WTC11 (cell line): ENCODE measurements at regions not wholly inside any gene's neighbourhood (a gene's known extent, or its start where the extent isn't known, plus 50 kb on each side); places are given as distances from the start of the nearest gene placed in this dataset.

ENCODE experiments used
- ATAC-seq: fragments of 200-7000 bp; cut with Tn5 transposase; 2 replicates; pipeline ENCODE4 v1.10.0; 2021; ENCODE audit warnings: mild to moderate bottlenecking, moderate library complexity
- CTCF ChIA-PET: fragments of 300-600 bp; sonication (Branson Sonifier 250); formaldehyde crosslinking; loops from one replicate; lab custom pipeline; 2021; ENCODE audit warnings: antibody characterized with exemption; lab: Charles Lee
- POLR2A ChIA-PET: fragments of 350-600 bp; sonication (Branson Sonifier 250); formaldehyde crosslinking; loops from one replicate; lab custom pipeline; 2021; ENCODE audit warnings: antibody characterized with exemption; lab: Charles Lee
- DNase-seq: peaks from one replicate; pipeline ENCODE4 v3.0.0; 2021; ENCODE audit warnings: low spot score
- H3K27ac Mint-ChIP-seq: 2 replicates; pipeline ENCODE4 v1.8.0; 2021; ENCODE audit warnings: mixed read lengths
- H3K27me3 Mint-ChIP-seq: 2 replicates; pipeline ENCODE4 v1.8.0; 2021; ENCODE audit warnings: low read depth, mild to moderate bottlenecking, moderate library complexity, mixed read lengths
- H3K36me3 Mint-ChIP-seq: 2 replicates; pipeline ENCODE4 v1.8.0; 2021; ENCODE audit warnings: mixed read lengths
- H3K4me1 Mint-ChIP-seq: 2 replicates; pipeline ENCODE4 v1.8.0; 2022; ENCODE audit warnings: mixed read lengths
- H3K4me3 Mint-ChIP-seq: 2 replicates; pipeline ENCODE4 v1.8.0; 2021; ENCODE audit warnings: mild to moderate bottlenecking, moderate library complexity, mixed read lengths
- H3K9me3 Mint-ChIP-seq: 2 replicates; pipeline ENCODE4 v1.8.0; 2021; ENCODE audit warnings: mixed read lengths
- ATF1 ChIP-seq: sonication (generic); formaldehyde crosslinking; IDR thresholded peaks from 2 replicates; pipeline ENCODE4 v1.8.1; 2023; ENCODE audit warnings: mild to moderate bottlenecking, moderate library complexity, missing genetic modification reagents
- CREB1 ChIP-seq: sonication (generic); formaldehyde crosslinking; IDR thresholded peaks from 2 replicates; pipeline ENCODE4 v1.8.0; 2023; ENCODE audit warnings: mild to moderate bottlenecking, missing genetic modification reagents
- ESRRA ChIP-seq: sonication (generic); formaldehyde crosslinking; IDR thresholded peaks from 2 replicates; pipeline ENCODE4 v1.8.1; 2022; ENCODE audit warnings: mild to moderate bottlenecking, missing genetic modification reagents, borderline replicate concordance
- FOXK1 ChIP-seq: sonication (generic); formaldehyde crosslinking; IDR thresholded peaks from 2 replicates; pipeline ENCODE4 v1.8.0; 2022; ENCODE audit warnings: mild to moderate bottlenecking, moderate library complexity, missing genetic modification reagents
- FOXP1 ChIP-seq: sonication (generic); formaldehyde crosslinking; IDR thresholded peaks from 2 replicates; pipeline ENCODE4 v1.8.0; 2022; ENCODE audit warnings: missing genetic modification reagents, mild to moderate bottlenecking, moderate library complexity, borderline replicate concordance
- IRF2 ChIP-seq: sonication (generic); formaldehyde crosslinking; IDR thresholded peaks from 2 replicates; pipeline ENCODE4 v1.8.0; 2022; ENCODE audit warnings: low read depth, missing genetic modification reagents, borderline replicate concordance
- JAZF1 ChIP-seq: fragments of 250-450 bp; sonication (Bioruptor Pico); IDR thresholded peaks from 2 replicates; pipeline ENCODE4 v1.9.0; 2021; ENCODE audit warnings: moderate library complexity, mild to moderate bottlenecking, inconsistent platforms
- MLX ChIP-seq: sonication (generic); formaldehyde crosslinking; IDR thresholded peaks from 2 replicates; pipeline ENCODE4 v1.8.1; 2023; ENCODE audit warnings: mild to moderate bottlenecking, missing genetic modification reagents, moderate library complexity
- NFYB ChIP-seq: sonication (generic); formaldehyde crosslinking; conservative IDR thresholded peaks from 2 replicates; pipeline ENCODE4 v1.8.0; 2022; ENCODE audit warnings: low read depth, missing genetic modification reagents
- TCF7 ChIP-seq: sonication (generic); formaldehyde crosslinking; IDR thresholded peaks from 2 replicates; pipeline ENCODE4 v1.8.0; 2022; ENCODE audit warnings: mild to moderate bottlenecking, low read depth, missing genetic modification reagents, moderate library complexity
- TEAD4 ChIP-seq: sonication (generic); formaldehyde crosslinking; IDR thresholded peaks from 2 replicates; pipeline ENCODE4 v1.8.0; 2022; ENCODE audit warnings: mild to moderate bottlenecking, missing genetic modification reagents
- USF2 ChIP-seq: sonication (generic); formaldehyde crosslinking; IDR thresholded peaks from 2 replicates; pipeline ENCODE4 v1.8.1; 2023; ENCODE audit warnings: mild to moderate bottlenecking, missing genetic modification reagents, moderate library complexity
- ZNF121 ChIP-seq: sonication (generic); formaldehyde crosslinking; IDR thresholded peaks from 2 replicates; pipeline ENCODE4 v1.8.0; 2023; ENCODE audit warnings: missing genetic modification reagents
- ZNF281 ChIP-seq: sonication (generic); formaldehyde crosslinking; IDR thresholded peaks from 2 replicates; pipeline ENCODE4 v1.8.0; 2023; ENCODE audit warnings: mild to moderate bottlenecking, missing genetic modification reagents
- ZNF416 ChIP-seq: fragments of 250-450 bp; sonication (Bioruptor Pico); IDR thresholded peaks from 2 replicates; pipeline ENCODE4 v1.9.0; 2021; ENCODE audit warnings: mild to moderate bottlenecking, inconsistent platforms
- ZNF671 ChIP-seq: fragments of 250-450 bp; sonication (Bioruptor Pico); IDR thresholded peaks from 2 replicates; pipeline ENCODE4 v1.8.0; 2021; ENCODE audit warnings: mild to moderate bottlenecking
- TF ChIP-seq, protein P1 (sequence below): sonication (generic); formaldehyde crosslinking; conservative IDR thresholded peaks from 2 replicates; pipeline ENCODE4 v1.8.1; 2022; ENCODE audit warnings: mild to moderate bottlenecking, missing genetic modification reagents
- TF ChIP-seq, protein P2 (sequence below): sonication (generic); formaldehyde crosslinking; IDR thresholded peaks from 2 replicates; pipeline ENCODE4 v1.8.0; 2023; ENCODE audit warnings: missing genetic modification reagents
- TF ChIP-seq, protein P3 (sequence below): sonication (generic); formaldehyde crosslinking; IDR thresholded peaks from 2 replicates; pipeline ENCODE4 v1.8.1; 2023; ENCODE audit warnings: mild to moderate bottlenecking, missing genetic modification reagents
- TF ChIP-seq, protein P4 (sequence below): sonication (generic); formaldehyde crosslinking; IDR thresholded peaks from 2 replicates; pipeline ENCODE4 v1.8.0; 2022; ENCODE audit warnings: mild to moderate bottlenecking, missing genetic modification reagents

DNA sequence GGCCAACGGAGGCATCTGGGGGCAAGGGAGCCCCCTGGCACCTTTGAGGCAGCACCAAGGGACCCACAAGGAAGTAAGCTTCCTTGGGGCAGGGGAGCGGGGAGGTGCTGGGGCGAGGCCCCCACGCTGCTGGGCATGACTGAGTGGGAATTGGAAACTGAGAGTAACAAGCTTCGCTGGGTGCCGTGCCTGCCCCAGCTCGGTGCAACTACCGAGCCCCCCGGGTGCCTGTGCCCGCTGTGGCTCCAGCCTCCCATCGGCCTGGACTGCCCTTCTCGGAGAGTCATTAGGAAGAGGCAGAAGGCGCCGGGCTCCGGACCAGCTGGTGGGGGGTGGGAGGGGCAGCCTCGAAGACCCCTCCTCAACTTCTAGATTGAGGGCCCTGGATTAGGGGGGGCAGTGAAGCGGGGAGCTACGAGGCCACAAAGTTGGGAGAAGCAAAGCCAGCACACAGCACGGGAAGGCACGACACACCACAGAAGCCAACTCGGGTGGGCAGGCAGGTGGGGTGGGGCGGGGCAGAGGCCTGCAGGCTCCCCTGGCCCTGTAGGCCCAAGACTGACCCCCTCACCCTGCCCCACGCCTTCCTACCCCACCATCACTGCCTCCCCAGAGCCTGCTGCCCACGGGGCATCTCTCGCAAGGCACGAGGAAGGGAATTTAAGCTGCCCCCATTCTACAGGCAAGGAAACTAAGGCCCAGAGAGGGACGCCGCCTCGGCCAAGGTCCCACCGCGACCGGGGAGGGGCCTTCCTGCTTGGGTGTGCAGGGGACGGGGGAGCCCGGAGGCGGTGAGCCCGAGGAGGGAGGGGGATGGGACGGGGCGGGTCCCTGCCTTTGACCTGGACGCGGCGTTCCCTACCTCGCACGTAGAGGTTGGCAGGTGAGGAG, 83.2 kb downstream of the PTPRS start (continued):
- TF ChIP-seq USF2 (CRISPR knock-in tag) (no peak), FOXP1 (CRISPR knock-in tag) (no peak), MLX (CRISPR knock-in tag) (no peak), CREB1 (no peak), ZNF671 (CRISPR knock-in tag) (no peak)
- TF ChIP-seq, protein P1, sequence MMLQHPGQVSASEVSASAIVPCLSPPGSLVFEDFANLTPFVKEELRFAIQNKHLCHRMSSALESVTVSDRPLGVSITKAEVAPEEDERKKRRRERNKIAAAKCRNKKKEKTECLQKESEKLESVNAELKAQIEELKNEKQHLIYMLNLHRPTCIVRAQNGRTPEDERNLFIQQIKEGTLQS (CRISPR knock-in tag) = no peak

DNA sequence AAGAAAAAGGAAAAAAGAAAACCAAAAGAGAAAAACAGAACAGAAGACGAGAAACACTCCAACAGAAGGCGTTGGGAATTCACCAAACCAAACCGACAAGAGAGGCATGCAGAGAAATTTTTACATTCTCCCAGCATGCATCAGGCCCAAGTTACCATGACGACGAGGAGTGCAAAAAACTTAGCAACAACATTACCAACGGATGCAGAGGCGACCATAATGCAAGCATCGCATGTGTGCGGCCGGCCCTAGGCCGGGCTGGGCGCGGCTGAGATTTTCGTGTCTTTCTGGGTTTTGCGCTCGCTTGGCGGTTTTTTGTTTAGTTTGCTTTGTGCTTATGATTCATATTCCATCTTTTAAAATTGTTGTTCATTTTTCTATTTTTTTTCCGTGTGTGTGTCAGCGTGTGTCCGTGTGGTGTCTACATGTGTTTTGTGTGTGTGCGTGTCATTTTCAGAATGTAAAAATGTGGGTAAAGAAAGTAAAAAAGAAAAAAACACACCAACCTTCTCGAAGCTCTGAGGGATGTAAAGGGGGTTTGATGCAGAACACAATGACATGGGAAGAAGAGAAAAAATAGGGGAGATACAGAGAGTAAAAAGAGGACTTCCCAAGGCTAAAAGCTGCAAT, 84.9 kb downstream of the PTPRS start:
- no peak for TF ChIP-seq ZNF121
- TF ChIP-seq, protein P2, sequence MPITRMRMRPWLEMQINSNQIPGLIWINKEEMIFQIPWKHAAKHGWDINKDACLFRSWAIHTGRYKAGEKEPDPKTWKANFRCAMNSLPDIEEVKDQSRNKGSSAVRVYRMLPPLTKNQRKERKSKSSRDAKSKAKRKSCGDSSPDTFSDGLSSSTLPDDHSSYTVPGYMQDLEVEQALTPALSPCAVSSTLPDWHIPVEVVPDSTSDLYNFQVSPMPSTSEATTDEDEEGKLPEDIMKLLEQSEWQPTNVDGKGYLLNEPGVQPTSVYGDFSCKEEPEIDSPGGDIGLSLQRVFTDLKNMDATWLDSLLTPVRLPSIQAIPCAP (CRISPR knock-in tag) = no peak
- no peak for TF ChIP-seq JAZF1 (CRISPR knock-in tag)
- no peak for TF ChIP-seq NFYB (CRISPR knock-in tag)
- no peak for TF ChIP-seq ESRRA (CRISPR knock-in tag)
- TF ChIP-seq ATF1 (CRISPR knock-in tag) = no peak
- no peak for TF ChIP-seq ZNF416
- ChIA-PET CTCF (no interaction called here), POLR2A (no interaction called here)
- peaks cover 9% of the 10 kb centered on the region for H3K4me1 Mint-ChIP-seq
- DNase-seq (no peak), ATAC-seq (no peak)
- H3K36me3 Mint-ChIP-seq = peaks cover 53% of the 10 kb centered on the region
- H3K4me3 Mint-ChIP-seq = no peak overlapping the region
- no peak overlapping the region for H3K27ac Mint-ChIP-seq
- H3K9me3 Mint-ChIP-seq = peaks cover 9% of the 10 kb centered on the region
- no peaks in the 10 kb centered on the region for H3K27me3 Mint-ChIP-seq

DNA sequence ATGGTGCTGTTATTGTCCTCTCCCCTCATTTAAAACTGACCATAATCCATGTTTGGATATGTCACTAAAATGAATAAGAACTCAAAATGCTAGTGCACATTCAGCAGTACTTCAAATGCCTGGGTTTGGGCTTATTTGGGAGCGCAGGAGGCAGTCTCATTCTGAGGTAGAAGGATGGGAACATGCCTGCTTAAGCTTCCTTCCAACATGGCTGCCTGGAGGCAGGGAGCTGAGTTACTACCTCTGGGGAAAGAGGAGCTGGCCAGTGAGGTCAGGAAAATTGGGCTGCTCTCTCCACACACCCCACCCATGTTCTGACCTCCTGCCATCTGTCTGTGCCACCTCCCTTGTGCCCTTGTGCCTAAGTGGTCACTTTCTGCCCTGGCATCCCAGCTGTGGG, 85.7 kb downstream of the PTPRS start:
- H3K27me3 Mint-ChIP-seq = no peaks in the 10 kb centered on the region
- TF ChIP-seq TEAD4 (CRISPR knock-in tag) (no peak), ZNF281 (CRISPR knock-in tag) (no peak), ESRRA (CRISPR knock-in tag) (no peak), FOXK1 (no peak), IRF2 (CRISPR knock-in tag) (no peak), TCF7 (CRISPR knock-in tag) (no peak)
- TF ChIP-seq, protein P3, sequence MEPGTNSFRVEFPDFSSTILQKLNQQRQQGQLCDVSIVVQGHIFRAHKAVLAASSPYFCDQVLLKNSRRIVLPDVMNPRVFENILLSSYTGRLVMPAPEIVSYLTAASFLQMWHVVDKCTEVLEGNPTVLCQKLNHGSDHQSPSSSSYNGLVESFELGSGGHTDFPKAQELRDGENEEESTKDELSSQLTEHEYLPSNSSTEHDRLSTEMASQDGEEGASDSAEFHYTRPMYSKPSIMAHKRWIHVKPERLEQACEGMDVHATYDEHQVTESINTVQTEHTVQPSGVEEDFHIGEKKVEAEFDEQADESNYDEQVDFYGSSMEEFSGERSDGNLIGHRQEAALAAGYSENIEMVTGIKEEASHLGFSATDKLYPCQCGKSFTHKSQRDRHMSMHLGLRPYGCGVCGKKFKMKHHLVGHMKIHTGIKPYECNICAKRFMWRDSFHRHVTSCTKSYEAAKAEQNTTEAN (CRISPR knock-in tag) = no peak
- TF ChIP-seq, protein P4, sequence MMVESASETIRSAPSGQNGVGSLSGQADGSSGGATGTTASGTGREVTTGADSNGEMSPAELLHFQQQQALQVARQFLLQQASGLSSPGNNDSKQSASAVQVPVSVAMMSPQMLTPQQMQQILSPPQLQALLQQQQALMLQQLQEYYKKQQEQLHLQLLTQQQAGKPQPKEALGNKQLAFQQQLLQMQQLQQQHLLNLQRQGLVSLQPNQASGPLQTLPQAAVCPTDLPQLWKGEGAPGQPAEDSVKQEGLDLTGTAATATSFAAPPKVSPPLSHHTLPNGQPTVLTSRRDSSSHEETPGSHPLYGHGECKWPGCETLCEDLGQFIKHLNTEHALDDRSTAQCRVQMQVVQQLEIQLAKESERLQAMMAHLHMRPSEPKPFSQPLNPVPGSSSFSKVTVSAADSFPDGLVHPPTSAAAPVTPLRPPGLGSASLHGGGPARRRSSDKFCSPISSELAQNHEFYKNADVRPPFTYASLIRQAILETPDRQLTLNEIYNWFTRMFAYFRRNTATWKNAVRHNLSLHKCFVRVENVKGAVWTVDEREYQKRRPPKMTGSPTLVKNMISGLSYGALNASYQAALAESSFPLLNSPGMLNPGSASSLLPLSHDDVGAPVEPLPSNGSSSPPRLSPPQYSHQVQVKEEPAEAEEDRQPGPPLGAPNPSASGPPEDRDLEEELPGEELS (CRISPR knock-in tag) = no peak
- CTCF ChIA-PET = no interaction called here
- H3K4me1 Mint-ChIP-seq = peaks cover 9% of the 10 kb centered on the region
- DNase-seq = no peak
- no peak for ATAC-seq
- no peak overlapping the region for H3K27ac Mint-ChIP-seq
- no peak overlapping the region for H3K4me3 Mint-ChIP-seq
- POLR2A ChIA-PET = no interaction called here
- peaks cover 49% of the 10 kb centered on the region for H3K36me3 Mint-ChIP-seq
- H3K9me3 Mint-ChIP-seq = peaks cover 9% of the 10 kb centered on the region
